HG03469 (cell line): ENCODE measurements at regions not wholly inside any gene's neighbourhood (a gene's known extent, or its start where the extent isn't known, plus 50 kb on each side); places are given as distances from the start of the nearest gene placed in this dataset.

Source experiments
- ATAC-seq: cut with Tn5 transposase; IDR thresholded peaks from one replicate; pipeline ENCODE4 v1.9.1; 2021; ENCODE audit warnings: mild to moderate bottlenecking, moderate library complexity, moderate number of reproducible peaks; ENCODE audit not compliant: unreplicated experiment

DNA sequence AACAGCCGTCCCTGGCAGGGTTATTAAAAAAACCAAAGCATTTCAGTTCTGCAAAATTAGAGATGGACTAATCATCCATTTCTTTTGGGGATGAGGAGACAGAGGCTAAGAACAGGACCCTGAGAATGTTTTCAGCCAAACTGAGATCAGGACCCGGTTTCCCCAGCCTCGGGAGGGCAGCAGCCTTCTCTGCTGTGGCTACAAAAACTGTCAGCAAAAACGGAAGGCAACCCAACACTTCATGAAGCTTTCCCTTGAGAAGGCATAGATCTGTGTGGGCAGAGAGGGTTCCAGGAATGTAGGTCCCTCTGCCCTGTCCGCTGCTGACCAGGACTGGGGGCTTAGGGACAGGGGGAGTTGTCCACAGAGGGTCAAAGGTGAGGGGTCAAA is 313.5 kb downstream of the TCERG1L start:
- ATAC-seq: no peak

DNA sequence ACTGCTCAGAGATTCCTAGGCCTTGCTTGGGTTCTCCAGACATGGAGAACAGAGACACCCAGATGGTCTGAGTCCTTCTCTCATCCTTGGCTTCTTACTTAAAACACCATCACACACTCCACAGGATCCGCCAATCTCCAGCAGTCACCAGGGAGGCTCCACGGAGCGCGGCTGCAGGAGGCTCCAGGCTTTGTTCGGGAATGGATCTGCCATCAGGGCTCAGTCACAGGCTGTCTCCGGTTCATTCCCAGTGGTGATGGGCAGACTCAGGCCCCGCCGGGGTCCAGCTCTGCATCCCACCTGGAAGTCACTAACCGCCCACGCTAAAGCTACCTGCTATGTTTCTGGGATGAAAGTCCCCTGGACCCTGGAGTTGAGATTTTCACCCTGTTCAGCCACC is 312.9 kb downstream of the TCERG1L start:
- no peak for ATAC-seq

DNA sequence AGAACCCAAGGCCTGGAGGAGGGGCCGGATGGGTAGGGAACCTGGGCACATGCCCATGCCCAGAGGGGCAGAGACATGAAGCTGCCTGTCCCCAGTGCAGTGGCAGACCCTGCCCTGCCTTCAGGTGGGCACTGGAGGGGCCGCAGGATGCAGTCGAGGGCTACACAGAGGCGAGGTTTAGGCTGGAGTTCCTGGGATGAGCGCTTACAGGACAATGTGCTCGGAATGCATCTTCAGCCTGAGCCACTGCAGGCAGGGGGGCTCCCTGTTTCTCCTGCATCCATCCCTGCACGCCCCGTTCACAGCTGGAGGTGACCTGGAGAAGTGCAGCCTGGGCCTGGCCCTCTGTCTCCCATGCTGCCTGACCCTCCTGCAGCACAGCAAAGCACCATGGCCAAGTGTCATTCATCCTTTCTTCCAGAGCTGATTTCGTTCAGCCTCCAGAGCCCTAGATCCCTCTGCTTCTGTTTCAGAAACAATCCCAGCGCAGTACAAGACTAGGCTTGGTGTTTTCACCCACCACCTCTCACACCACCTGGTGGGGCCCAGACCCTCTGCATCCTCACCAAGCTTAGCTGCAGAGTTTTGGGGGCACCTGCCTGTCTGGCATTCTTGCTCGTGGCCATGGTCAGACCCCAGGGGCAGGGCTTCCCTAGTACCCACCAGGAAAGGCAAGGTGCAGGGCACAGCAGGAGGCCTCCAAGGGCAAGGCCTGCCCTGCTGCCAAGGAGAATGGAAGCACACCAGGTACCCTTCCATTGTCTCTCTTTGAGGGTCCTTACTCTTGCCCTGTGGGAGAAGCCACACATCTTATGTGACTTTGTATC is 311.9 kb downstream of the TCERG1L start:
- ATAC-seq: no peak

DNA sequence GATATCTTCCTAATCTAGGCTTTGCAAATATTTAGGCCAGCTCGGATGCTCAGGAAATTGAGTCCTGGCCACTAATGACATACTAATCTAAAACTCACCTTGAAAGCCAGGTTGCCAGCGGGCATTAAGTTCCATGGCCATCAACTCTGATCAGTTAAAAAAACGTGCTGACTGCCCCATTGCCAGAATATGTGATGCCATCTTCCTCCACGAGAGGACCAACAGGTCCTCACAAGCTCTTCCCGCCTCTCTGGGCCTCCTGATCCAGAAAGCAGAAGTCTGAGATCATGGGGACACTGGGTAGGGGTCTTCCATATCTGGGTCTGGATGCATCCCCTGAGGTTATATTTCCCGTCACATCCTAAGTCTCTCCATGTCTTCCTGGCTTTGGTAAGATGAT is 311.3 kb downstream of the TCERG1L start:
- no peak for ATAC-seq

DNA sequence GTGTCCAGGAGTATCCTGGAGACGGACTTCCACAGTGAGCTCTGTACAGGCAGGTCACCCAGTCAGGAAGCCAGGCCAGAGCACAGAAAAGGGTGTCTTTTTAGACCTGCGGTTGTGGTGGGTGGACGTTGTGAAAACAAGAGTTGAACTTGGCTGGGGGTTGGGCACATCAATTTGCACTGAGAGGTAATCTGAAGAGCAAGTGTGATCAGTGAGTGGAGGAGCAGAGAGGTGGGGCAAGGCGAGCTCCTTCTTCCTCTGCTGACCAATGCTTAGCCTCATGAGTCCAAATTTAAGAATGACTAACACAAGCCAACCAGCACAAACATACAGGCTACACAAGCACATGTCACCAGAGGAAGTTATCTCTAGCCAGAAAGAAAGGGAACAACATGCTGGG is 310.8 kb downstream of the TCERG1L start:
- ATAC-seq: no peak

DNA sequence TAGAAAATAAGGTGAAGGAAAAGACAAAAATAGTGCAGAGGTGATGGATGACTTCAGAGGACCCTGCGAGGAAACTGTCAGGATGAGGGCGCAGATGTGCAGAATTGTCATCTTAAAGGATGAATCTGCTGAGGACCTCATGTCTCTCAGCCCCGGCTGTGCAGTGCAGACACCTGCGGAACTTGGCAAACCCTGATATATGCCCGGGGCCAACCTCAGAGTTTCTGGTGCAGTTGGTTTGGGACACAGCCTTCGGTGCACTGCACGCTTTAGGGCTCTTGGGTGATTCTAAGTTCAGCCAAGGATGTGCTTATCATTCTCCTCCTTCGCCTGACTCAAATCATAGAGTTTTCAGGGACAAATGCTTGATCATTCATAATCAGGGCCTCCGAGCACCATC is 310.1 kb downstream of the TCERG1L start:
- ATAC-seq: no peak

DNA sequence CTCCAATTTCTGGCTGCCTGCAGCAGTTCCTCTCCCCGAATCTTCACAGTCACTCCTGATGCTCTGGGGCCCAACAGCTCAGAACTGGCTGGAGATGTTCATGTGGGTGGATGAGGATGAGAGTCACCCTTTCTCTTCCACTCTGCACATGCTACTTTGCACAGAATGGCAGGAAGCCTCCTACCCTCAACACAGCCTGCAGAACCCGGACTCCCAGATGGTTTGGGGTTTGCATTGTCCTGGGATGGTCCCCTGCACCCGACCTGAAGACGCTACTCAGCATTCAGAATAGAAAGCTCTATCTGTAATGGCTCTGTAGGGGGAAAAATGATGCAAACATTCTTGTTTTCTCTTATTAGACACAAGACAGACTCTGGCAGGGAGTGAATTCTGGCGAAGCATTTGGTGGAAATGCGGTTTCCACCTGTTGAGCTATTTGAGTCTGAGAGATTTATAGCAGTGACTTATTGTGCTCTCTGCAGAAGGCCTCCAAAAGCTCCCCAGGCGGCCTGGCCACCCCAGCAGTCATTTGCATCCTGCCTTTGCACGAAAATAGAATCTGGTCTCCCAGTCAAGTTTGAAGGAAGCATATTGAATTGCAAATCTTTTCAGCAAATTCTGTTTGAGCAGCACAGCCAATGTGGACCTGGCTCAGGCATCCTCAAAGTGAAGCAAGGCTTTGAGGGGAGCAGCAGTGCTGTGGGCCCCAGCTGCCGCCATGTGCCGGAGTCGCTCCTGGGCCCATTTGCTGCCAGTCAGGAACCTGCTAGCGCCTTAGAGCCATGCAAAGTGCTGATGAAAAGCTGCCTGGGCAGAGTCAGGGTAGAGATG is 309.3 kb downstream of the TCERG1L start:
- no peak for ATAC-seq

DNA sequence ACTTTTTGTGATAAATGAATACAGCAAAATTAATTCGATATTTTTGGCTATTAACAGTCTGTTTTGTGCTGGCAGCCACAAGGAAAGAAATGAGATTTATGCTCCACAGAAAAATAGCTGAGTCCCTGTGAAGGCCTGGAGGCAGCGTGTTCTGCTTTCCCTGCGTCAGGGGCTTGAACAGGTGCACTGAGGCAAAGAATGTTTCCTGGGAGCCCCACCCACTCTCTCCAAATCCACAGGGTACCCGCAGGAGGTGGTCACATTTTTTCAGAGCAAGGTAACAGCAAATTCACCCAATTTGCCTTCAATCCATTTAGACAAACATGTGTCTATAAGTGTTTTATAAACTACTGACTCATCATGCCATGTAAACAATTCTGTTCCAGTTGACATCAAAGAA is 308.1 kb downstream of the TCERG1L start:
- no peak for ATAC-seq

DNA sequence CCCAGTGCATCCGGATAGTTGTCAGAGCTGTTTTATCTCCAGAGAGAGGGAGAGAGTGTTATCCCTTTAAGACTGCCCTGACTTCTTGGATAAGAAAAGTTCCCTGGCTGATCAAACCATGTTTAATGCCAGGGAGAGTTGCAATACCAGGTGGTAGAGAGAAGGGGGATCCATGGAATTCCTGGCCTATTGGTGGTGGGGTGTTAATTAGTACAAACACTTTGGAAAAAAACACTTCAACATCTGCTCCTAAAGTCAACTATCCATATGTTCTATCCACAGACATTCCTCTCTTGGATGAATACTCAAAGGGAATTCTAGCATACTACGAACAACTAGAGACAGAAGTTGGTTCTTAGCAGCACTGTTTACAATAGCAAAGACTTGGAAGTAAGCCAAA is 307.2 kb downstream of the TCERG1L start:
- no peak for ATAC-seq

DNA sequence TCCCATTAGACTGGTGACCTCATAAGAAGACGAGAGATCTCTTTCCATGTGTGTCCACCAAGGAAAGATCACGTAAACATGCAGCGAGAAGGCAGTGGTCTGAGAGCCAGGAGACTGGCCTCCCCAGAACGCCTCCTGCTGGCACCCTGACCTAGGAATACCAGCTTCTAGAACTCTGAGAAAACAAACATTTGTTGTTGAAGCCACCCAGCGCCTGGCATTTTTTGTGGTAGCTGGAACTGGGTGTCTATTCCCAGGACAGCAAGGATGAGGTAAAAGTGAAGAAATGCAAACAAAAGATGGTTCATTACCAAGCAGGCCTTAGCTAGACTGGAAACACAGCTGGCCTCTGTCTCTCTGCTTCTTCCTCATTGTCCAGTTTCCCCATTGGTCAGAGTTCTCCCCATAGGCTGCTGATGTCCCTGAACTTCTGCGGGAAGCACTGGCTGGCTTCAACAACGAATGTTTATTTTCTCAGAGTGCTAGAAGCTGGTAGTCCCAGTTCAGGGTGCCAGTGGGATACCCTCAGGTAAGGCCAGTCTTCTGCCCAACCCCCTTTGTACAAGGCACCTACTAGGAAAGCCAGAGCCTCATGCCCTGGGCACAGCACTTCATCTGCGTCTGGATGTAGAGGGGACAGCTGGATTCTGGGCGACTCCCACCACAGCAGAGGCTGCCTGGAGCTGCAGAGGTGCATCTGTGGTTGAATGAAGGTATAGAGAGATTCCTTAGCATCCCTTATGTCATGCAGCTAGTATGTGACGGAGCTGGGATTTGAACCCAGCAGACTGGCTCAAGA is 304.9 kb downstream of the TCERG1L start:
- no peak for ATAC-seq

DNA sequence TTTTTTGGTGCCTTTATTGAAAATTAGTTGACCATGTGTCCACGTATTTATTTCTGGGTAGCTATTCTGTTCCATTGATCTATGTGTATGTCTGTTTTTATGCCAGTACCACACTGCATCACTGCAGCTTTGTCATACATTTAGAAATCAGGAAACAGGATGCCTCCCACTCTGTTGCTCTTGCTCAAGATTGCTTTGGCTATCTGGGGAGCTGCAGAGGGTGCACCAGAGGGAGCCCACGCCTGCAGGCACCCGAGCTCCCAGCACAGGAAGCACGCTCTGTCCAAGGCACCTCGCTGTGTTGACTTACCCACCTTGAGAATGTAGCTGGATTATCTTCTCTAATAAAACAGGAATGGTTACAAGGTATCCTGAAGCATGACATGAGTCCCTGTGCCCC is 301.7 kb downstream of the TCERG1L start:
- no peak for ATAC-seq

DNA sequence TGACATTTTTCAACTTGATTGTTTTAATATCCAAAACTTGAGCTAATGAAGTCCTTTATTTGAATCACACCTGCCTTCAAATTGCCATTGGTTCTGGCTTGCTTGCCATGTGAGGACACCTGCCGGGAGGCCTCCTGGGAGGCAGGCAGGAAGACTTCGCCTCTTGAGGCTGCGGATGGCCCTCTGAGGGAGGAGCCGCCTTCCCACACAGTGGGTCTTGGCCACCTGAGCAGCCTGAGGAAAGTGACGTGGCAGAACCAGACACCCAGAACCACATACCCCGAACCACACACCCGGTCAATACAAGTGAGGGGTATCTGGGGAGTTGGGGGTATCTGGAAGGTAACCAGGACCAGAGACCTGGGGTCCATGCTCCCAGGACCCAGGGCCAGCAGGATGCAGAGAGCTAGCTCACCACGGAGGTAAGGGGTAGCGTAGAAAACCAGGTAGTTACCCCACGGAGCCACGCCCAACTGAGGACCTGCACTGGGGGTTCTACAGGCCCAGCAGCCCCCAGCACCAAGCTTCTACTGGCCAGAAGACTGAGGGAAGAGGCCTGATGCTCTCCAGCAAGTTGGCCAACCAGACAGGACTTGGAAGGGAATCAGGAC is 300.5 kb downstream of the TCERG1L start:
- no peak for ATAC-seq

DNA sequence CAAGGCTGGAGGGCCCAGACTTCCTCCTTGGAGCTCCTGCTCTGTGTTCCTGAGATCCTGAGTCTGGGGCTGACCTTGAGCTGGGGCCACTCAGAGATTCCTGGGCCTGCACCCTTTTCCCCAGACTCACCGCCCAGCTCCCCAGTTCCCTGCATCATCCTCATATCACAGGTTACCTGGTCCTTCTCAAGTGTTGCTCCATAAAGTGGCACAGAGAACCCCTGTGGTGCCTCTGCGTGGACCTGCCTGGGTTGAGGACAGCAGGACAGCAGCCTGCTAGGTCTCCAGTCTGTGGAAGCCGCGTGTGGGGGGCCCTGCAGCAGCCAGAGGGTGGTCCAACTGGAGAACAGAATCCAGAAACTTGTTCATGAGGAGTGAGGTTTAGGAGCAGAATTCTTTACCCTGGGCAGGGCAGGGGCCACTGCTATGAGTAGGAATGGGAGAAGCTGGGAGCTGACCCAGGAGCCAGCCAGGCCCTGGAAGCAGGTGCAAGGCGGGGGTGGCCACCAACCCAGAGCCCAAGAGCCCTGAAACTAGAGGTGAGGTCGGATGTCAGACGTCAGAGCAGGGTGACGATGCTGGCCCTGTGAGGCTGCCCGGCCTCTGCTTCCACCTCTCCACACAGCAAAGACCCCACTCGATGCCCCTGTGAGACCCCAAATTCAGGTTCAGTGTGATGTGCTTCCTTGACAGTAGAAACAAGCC is 299.4 kb downstream of the TCERG1L start:
- no peak for ATAC-seq

DNA sequence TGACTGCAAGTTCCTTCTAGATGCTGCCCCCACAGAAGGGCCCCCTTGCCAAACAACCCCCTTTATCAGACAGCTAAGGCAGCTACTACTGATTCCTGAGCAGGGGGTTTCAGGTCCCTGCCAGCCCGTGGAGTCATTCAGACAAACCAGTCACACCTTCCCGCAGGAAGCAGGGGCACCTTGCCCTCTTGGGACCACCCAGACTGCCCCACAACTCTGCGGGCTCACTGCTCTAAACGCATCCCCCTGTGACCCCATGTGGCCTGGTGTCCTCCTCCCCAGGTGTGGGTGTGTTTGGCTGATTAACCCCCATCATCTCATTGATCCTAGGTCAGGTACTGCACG is 298.9 kb downstream of the TCERG1L start:
- ATAC-seq: no peak

DNA sequence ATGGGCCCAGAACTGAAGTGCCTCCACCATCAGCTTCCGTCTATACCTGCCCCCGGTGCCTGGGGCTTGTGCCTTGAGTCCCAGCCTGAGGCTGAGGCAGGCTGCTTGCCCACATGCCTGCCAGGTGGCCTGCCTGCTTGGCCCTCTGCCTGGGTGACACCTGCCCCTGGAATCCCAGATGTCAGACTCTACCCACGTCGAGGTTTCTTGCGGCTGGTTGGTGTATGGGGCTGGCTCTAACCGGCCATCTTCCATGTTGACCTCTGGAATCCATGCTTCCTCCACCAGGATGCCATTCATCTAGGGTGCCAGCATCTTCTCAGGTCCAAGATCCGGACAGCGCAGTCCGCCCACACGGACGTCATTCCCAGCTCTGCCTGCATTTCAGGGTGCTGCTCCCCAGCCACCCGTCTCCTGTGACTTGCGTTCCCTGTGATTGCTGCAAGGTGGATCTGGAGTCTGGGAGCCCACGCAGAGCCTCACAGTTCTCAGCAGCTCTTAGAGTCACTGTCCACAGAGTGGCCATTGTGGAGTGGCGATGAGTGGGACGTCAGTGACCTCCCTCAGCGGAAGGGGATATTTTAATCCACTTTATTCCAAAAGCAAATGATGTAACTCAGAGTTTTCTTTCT is 298.1 kb downstream of the TCERG1L start:
- ATAC-seq: no peak

DNA sequence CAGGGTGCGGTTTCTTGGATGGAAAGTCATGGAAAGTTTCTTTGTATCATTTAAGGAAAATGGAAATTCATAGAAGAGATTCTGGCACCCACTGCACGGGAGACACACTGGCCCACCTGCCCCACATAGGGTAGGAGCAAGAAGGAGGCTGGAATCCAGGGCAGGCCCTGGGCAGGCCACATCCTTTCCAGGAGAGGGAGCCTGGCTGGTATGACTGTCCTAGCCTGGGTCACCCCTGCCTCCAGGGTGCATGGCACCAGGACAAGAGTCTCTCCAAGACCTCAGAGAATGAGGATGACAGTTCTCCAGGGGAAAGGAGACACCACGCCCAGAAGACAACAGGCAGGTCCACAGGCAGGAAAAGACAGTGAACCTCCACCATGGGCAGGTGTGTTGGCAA is 297.2 kb downstream of the TCERG1L start:
- ATAC-seq: no peak

DNA sequence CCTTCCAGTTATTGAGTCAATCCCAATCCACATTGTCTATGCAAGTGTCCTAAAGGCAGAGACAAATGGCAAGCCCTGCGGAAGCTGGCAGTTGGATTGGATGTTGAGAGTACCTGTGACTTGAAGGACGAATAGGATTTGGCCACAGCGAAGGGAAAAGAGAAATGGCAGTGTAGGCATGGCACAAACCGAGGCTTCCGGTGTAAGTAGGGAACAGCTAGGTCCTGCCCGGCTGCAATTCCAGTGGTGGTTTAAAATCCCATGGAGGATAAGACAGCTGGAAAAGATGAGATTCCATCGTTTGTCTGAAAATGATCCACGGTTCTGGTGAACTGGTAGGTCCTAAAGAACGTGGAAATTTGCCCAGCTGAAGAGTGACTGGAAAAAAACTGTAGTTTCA is 296.2 kb downstream of the TCERG1L start:
- ATAC-seq: no peak

DNA sequence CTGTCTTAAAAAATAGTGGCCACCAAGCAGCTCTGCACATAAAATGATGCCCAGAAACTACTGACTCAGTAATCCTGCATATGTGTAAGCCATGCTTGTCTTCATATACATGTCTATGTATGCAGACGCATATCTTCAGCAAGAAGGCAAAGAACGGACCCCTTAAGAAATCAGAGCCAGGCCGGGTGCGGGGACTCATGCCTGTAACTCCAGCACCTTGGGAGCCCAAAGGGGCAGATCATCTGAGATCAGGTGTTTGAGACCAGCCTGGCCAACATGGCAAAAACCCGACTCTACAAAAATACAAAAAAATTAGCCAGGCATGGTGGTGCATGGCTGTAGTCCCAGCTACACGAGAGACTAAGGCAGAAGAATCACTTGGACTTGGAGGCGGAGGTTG is 295.0 kb downstream of the TCERG1L start:
- no peak for ATAC-seq

DNA sequence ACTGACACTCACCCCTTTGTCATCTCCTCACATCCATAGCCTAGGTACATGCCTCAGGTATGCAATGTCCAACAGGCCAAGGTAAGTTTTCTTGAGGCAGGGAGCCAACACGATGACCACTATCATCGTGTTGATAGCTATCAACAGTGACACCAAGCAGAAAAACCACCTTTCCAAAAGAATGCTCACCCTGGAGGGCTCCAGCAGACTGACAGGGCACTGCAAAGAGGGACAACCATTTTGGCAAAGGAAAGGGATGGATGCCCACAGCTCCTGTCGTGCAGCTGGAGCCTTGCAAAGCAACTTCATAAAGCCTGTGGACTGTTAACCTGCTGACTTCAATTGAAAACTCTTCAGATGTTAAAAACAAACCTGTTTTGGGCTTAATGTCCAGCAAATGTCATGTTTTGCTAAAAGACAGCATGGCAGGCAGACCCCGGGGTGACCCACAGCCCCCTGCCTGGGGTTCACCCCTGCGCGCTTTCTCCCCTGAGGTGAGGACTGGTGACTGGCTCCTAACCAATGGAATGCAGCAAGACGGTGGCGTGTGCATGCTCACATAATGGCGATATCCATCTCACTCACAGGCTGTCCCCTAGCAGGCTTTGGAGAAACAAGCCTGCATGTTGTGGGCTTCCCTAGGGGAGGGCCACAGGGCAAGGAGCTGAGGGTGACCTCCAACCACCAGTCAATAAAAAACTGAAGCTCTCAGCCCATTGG is 293.8 kb downstream of the TCERG1L start:
- no peak for ATAC-seq
